HEK293 (cell line): ENCODE measurements at regions not wholly inside any gene's neighbourhood (a gene's known extent, or its start where the extent isn't known, plus 50 kb on each side); places are given as distances from the start of the nearest gene placed in this dataset.

ENCODE experiments used
- TCF7L2 ChIP-seq: IDR thresholded peaks from 2 replicates; pipeline ENCODE4 v1.6.1; 2011; ENCODE audit warnings: low read depth, mild to moderate bottlenecking, inconsistent platforms, low read length, moderate library complexity, borderline replicate concordance
- ZNF121 ChIP-seq: fragments of 450-650 bp; formaldehyde crosslinking; IDR thresholded peaks from 2 replicates; pipeline ENCODE4 v1.5.1; 2016; ENCODE audit warnings: missing biosample characterization, missing genetic modification characterization
- ZNF133 ChIP-seq: fragments of 450-650 bp; formaldehyde crosslinking; IDR thresholded peaks from 2 replicates; pipeline ENCODE4 v1.5.1; 2016; ENCODE audit warnings: missing biosample characterization, missing genetic modification characterization
- ZNF274 ChIP-seq, 2 experiments: fragments of 200-500 bp in 1 of 2; fragments of 450-650 bp in 1 of 2; sonication (Bioruptor generic) in 1 of 2; formaldehyde crosslinking in 1 of 2; IDR thresholded peaks; 2 replicates each; pipeline versions ENCODE4 v1.5.1 to v1.6.1; 2014 to 2016; ENCODE audit warnings: borderline replicate concordance in 1 of 2, inconsistent platforms in 1 of 2, low read length in 1 of 2, missing biosample characterization in 1 of 2, missing genetic modification characterization in 1 of 2
- ZNF791 ChIP-seq: fragments of 450-650 bp; formaldehyde crosslinking; IDR thresholded peaks from 2 replicates; pipeline ENCODE4 v1.5.1; 2016; ENCODE audit warnings: missing biosample characterization, missing genetic modification characterization
- TF ChIP-seq, protein P1 (sequence below): fragments of 450-650 bp; formaldehyde crosslinking; IDR thresholded peaks from 2 replicates; pipeline ENCODE4 v1.5.1; 2016; ENCODE audit warnings: missing biosample characterization, missing genetic modification characterization
- TF ChIP-seq, protein P2 (sequence below): fragments of 450-650 bp; formaldehyde crosslinking; IDR thresholded peaks from 2 replicates; pipeline ENCODE4 v1.5.1; 2017; ENCODE audit warnings: missing biosample characterization, missing genetic modification characterization

- TF ChIP-seq, protein P1, sequence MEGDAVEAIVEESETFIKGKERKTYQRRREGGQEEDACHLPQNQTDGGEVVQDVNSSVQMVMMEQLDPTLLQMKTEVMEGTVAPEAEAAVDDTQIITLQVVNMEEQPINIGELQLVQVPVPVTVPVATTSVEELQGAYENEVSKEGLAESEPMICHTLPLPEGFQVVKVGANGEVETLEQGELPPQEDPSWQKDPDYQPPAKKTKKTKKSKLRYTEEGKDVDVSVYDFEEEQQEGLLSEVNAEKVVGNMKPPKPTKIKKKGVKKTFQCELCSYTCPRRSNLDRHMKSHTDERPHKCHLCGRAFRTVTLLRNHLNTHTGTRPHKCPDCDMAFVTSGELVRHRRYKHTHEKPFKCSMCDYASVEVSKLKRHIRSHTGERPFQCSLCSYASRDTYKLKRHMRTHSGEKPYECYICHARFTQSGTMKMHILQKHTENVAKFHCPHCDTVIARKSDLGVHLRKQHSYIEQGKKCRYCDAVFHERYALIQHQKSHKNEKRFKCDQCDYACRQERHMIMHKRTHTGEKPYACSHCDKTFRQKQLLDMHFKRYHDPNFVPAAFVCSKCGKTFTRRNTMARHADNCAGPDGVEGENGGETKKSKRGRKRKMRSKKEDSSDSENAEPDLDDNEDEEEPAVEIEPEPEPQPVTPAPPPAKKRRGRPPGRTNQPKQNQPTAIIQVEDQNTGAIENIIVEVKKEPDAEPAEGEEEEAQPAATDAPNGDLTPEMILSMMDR: no peak
- TF ChIP-seq ZNF791 (tag by site-specific recombination) (no peak), ZNF274 (IDR thresholded peaks at IDR 0.05; ENCODE audit: low read length) (no peak), ZNF274 (tag by site-specific recombination; IDR thresholded peaks at IDR 0.05; ENCODE audit: borderline replicate concordance) (no peak), ZNF133 (tag by site-specific recombination) (no peak), TCF7L2 (no peak), ZNF121 (tag by site-specific recombination) (no peak)
- TF ChIP-seq, protein P2, sequence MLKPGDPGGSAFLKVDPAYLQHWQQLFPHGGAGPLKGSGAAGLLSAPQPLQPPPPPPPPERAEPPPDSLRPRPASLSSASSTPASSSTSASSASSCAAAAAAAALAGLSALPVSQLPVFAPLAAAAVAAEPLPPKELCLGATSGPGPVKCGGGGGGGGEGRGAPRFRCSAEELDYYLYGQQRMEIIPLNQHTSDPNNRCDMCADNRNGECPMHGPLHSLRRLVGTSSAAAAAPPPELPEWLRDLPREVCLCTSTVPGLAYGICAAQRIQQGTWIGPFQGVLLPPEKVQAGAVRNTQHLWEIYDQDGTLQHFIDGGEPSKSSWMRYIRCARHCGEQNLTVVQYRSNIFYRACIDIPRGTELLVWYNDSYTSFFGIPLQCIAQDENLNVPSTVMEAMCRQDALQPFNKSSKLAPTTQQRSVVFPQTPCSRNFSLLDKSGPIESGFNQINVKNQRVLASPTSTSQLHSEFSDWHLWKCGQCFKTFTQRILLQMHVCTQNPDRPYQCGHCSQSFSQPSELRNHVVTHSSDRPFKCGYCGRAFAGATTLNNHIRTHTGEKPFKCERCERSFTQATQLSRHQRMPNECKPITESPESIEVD (tag by site-specific recombination): no peak
Observed at GRCh38 chr4:3688018-3688998, 77.9 kb upstream of the ADRA2C start.
